ENCODE measurements at regions not wholly inside any gene's neighbourhood (a gene's known extent, or its start where the extent isn't known, plus 50 kb on each side); places are given as distances from the start of the nearest gene placed in this dataset.

- Mint-ChIP-seq H3K36me3 (ENCODE audit: insufficient read depth, unreplicated experiment) (no peaks in the 10 kb centered on the region), H3K27me3 (ENCODE audit: insufficient read depth, unreplicated experiment) (no peaks in the 10 kb centered on the region), H3K4me3 (ENCODE audit: unreplicated experiment) (no peak overlapping the region), H3K9me3 (ENCODE audit: unreplicated experiment) (no peaks in the 10 kb centered on the region), H3K27ac (ENCODE audit: low read depth, unreplicated experiment) (peak overlapping the region; percentile 17), H3K4me1 (ENCODE audit: insufficient read depth, unreplicated experiment) (peaks cover 33% of the 10 kb centered on the region)
- POLR2A ChIA-PET, result interaction anchor here (1.3 kb wide), 1 partner anchor 27 kb away, joined by 3 read pairs; no protein-coding TSS in a partner anchor
- BruUV-seq (replicated peaks), result no TSS peak
- CTCF ChIA-PET, result interaction anchor here (0.6 to 1.6 kb wide), 6 partner anchors 20 to 1611 kb away, joined by 3 to 7 read pairs (median 4); no protein-coding TSS in a partner anchor
- no peak for TF ChIP-seq CTCF (IDR thresholded peaks at IDR 0.05; ENCODE audit: unreplicated experiment)
- peak; percentile 38 for DNase-seq (ENCODE audit: unreplicated experiment)
- intact Hi-C loops (cut with micrococcal nuclease), result loop anchor here (5.0 kb wide), 1 partner anchor 104 kb away; the partner anchor contains the start of gene TRIO
Measured at GRCh38 chr5:14038341-14038959, 94.0 kb upstream of the DNAH5 start.

GRCh38 chr5:14036947-14037346 lies 92.5 kb upstream of the DNAH5 start:
- intact Hi-C loops (cut with micrococcal nuclease), result loop anchor here (2.0 to 5.0 kb wide), 2 partner anchors 26 to 105 kb away; partner anchors contain the start of gene TRIO
- Mint-ChIP-seq H3K9me3 (ENCODE audit: unreplicated experiment) (no peaks in the 10 kb centered on the region), H3K4me1 (ENCODE audit: insufficient read depth, unreplicated experiment) (peaks cover 33% of the 10 kb centered on the region), H3K27me3 (ENCODE audit: insufficient read depth, unreplicated experiment) (no peaks in the 10 kb centered on the region), H3K36me3 (ENCODE audit: insufficient read depth, unreplicated experiment) (no peaks in the 10 kb centered on the region), H3K27ac (ENCODE audit: low read depth, unreplicated experiment) (no peak overlapping the region), H3K4me3 (ENCODE audit: unreplicated experiment) (peak overlapping the region; percentile 30)
- BruUV-seq (replicated peaks), result no TSS peak
- TF ChIP-seq CTCF (IDR thresholded peaks at IDR 0.05; ENCODE audit: unreplicated experiment), result no peak
- ChIA-PET CTCF (no interaction called here), POLR2A (interaction anchor here (0.8 to 2.7 kb wide), 6 partner anchors 11 to 233 kb away, joined by 3 to 12 read pairs (median 4); no protein-coding TSS in a partner anchor)
- DNase-seq (ENCODE audit: unreplicated experiment), result no peak

GRCh38 chr5:14036514-14036913 lies 92.0 kb upstream of the DNAH5 start:
- CTCF ChIA-PET, result interaction anchor here (0.8 kb wide), 1 partner anchor 536 kb away, joined by 3 read pairs; no protein-coding TSS in a partner anchor
- Mint-ChIP-seq H3K9me3 (ENCODE audit: unreplicated experiment) (no peaks in the 10 kb centered on the region), H3K4me1 (ENCODE audit: insufficient read depth, unreplicated experiment) (peaks cover 33% of the 10 kb centered on the region), H3K36me3 (ENCODE audit: insufficient read depth, unreplicated experiment) (no peaks in the 10 kb centered on the region), H3K4me3 (ENCODE audit: unreplicated experiment) (peak overlapping the region; percentile 62), H3K27me3 (ENCODE audit: insufficient read depth, unreplicated experiment) (no peaks in the 10 kb centered on the region), H3K27ac (ENCODE audit: low read depth, unreplicated experiment) (peak overlapping the region; percentile 65)
- no TSS peak for BruUV-seq (replicated peaks)
- intact Hi-C loops (cut with micrococcal nuclease), result loop anchor here (2.0 to 5.0 kb wide), 2 partner anchors 26 to 106 kb away; partner anchors contain the start of gene TRIO
- DNase-seq (ENCODE audit: unreplicated experiment), result no peak
- no peak for TF ChIP-seq CTCF (IDR thresholded peaks at IDR 0.05; ENCODE audit: unreplicated experiment)
- POLR2A ChIA-PET, result interaction anchor here (0.8 to 2.7 kb wide), 6 partner anchors 11 to 624 kb away, joined by 3 to 12 read pairs (median 4); no protein-coding TSS in a partner anchor

GRCh38 chr5:14035859-14036503 lies 91.5 kb upstream of the DNAH5 start:
- DNase-seq (ENCODE audit: unreplicated experiment), result peak; percentile 91
- intact Hi-C loops (cut with micrococcal nuclease), result loop anchor here (2.0 to 5.0 kb wide), 2 partner anchors 25 to 106 kb away; partner anchors contain the start of gene TRIO
- Mint-ChIP-seq H3K36me3 (ENCODE audit: insufficient read depth, unreplicated experiment) (no peaks in the 10 kb centered on the region), H3K4me3 (ENCODE audit: unreplicated experiment) (peak overlapping the region; percentile 62), H3K27ac (ENCODE audit: low read depth, unreplicated experiment) (peak overlapping the region; percentile 65), H3K9me3 (ENCODE audit: unreplicated experiment) (no peaks in the 10 kb centered on the region), H3K27me3 (ENCODE audit: insufficient read depth, unreplicated experiment) (no peaks in the 10 kb centered on the region), H3K4me1 (ENCODE audit: insufficient read depth, unreplicated experiment) (peaks cover 33% of the 10 kb centered on the region)
- ChIA-PET POLR2A (interaction anchor here (0.8 to 2.7 kb wide), 8 partner anchors 10 to 624 kb away, joined by 3 to 12 read pairs (median 4); no protein-coding TSS in a partner anchor), CTCF (interaction anchor here (0.8 to 1.0 kb wide), 2 partner anchors 234 to 537 kb away, joined by 3 read pairs; no protein-coding TSS in a partner anchor)
- no peak for TF ChIP-seq CTCF (IDR thresholded peaks at IDR 0.05; ENCODE audit: unreplicated experiment)
- BruUV-seq (replicated peaks), result no TSS peak

Data from MCF 10A (cell line).